Osteocyte (in vitro differentiated cells): ENCODE measurements at regions not wholly inside any gene's neighbourhood (a gene's known extent, or its start where the extent isn't known, plus 50 kb on each side); places are given as distances from the start of the nearest gene placed in this dataset.
A peak's percentile ranks its signal among the peaks of the same experiment; 100 is the strongest.

Experiments used
- DNase-seq: peaks from one replicate; pipeline ENCODE4 v3.0.0; 2021; ENCODE audit warnings: mixed read lengths; ENCODE audit not compliant: unreplicated experiment; ENCODE audit errors: extremely low spot score
- H3K27ac Mint-ChIP-seq: one replicate; pipeline ENCODE4 v1.8.0; 2021; ENCODE audit warnings: mild to moderate bottlenecking, mixed read lengths; ENCODE audit not compliant: unreplicated experiment
- H3K27me3 Mint-ChIP-seq: one replicate; pipeline ENCODE4 v1.8.0; 2021; ENCODE audit warnings: mixed read lengths; ENCODE audit not compliant: unreplicated experiment
- H3K36me3 Mint-ChIP-seq: one replicate; pipeline ENCODE4 v1.8.0; 2021; ENCODE audit warnings: mixed read lengths; ENCODE audit not compliant: unreplicated experiment
- H3K4me1 Mint-ChIP-seq: one replicate; pipeline ENCODE4 v1.8.0; 2021; ENCODE audit warnings: mixed read lengths; ENCODE audit not compliant: unreplicated experiment
- H3K4me3 Mint-ChIP-seq: one replicate; pipeline ENCODE4 v1.8.0; 2021; ENCODE audit warnings: mild to moderate bottlenecking, moderate library complexity, mixed read lengths; ENCODE audit not compliant: unreplicated experiment
- H3K9me3 Mint-ChIP-seq: one replicate; pipeline ENCODE4 v1.8.0; 2021; ENCODE audit warnings: mixed read lengths; ENCODE audit not compliant: unreplicated experiment
- TF ChIP-seq, protein P1 (sequence below): fragments of 200-600 bp; sonication (generic); IDR thresholded peaks from 2 replicates; pipeline ENCODE4 v1.5.0; 2021; ENCODE audit warnings: antibody characterized with exemption, mild to moderate bottlenecking, moderate library complexity

DNA sequence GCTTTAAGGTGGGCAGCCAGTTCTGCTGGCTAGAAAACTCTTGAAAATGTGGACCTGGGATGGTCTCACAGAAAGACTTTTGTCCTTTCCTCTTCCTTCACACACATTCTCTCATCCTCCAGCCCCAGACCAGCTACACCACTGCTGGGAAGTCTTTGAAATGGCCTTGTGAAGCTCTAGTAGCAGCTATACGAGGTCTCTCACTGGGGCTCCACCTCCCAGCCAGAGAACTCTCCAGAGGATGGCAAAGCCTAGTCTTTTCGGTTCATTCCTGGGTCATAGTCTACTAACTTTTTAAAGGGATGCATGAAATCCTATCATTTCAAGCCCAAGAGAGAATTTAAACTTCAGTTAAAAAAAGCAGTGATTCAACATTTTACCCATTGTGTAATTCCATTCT lies 133.9 kb upstream of the ERCC6L2 start:
- no peak overlapping the region for H3K4me3 Mint-ChIP-seq
- no peaks in the 10 kb centered on the region for H3K36me3 Mint-ChIP-seq
- no peak overlapping the region for H3K27ac Mint-ChIP-seq
- TF ChIP-seq, protein P1, sequence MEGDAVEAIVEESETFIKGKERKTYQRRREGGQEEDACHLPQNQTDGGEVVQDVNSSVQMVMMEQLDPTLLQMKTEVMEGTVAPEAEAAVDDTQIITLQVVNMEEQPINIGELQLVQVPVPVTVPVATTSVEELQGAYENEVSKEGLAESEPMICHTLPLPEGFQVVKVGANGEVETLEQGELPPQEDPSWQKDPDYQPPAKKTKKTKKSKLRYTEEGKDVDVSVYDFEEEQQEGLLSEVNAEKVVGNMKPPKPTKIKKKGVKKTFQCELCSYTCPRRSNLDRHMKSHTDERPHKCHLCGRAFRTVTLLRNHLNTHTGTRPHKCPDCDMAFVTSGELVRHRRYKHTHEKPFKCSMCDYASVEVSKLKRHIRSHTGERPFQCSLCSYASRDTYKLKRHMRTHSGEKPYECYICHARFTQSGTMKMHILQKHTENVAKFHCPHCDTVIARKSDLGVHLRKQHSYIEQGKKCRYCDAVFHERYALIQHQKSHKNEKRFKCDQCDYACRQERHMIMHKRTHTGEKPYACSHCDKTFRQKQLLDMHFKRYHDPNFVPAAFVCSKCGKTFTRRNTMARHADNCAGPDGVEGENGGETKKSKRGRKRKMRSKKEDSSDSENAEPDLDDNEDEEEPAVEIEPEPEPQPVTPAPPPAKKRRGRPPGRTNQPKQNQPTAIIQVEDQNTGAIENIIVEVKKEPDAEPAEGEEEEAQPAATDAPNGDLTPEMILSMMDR, result no peak
- no peaks in the 10 kb centered on the region for H3K9me3 Mint-ChIP-seq
- DNase-seq, result no peak
- H3K27me3 Mint-ChIP-seq, result peaks cover 12% of the 10 kb centered on the region
- peaks cover 2% of the 10 kb centered on the region for H3K4me1 Mint-ChIP-seq

DNA sequence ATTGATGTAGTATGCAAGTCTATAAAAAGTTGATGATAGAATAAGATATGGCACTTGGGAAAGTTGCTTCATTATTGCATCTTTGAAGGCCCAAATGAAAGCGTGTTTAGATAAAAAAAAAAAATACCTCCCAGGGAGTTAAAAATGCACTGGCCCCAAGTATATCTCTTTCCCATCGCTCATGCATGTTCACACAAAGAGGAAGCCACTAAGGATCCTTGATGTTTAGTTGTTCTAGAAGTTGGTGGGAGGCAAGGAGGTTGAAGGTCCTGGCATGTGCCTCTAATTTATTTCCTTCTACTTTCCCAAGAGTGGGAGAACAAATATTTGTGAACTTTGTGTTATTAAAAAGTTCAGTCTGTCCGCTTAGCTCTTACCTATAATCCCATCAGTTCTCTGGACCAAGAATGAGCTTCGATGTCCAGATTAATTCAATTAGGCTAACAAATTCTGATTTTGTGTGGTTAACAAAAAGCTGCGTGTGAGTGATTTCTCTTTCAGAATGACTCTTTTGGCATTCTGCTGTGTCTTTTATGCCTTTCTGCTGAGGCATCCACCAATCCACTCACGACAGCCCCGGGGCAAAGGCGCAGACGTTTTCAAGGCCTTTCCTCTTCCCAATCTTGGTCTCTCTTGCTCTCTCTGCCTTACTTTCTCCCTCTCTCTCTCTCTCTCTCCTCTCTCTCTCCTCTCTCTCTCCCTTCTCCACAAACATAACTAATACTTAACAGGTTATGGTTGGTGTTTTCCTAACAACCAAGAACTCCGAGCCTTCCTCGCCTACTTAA lies 135.1 kb upstream of the ERCC6L2 start:
- Mint-ChIP-seq H3K9me3 (no peaks in the 10 kb centered on the region), H3K27ac (no peak overlapping the region), H3K27me3 (peaks cover 17% of the 10 kb centered on the region), H3K36me3 (no peaks in the 10 kb centered on the region), H3K4me1 (peaks cover 2% of the 10 kb centered on the region), H3K4me3 (no peak overlapping the region)
- DNase-seq, result no peak
- TF ChIP-seq, protein P1, result no peak

GRCh38 chr9:95738438-95738837 lies 137.1 kb upstream of the ERCC6L2 start:
- H3K27me3 Mint-ChIP-seq, result peaks cover 22% of the 10 kb centered on the region
- no peak for DNase-seq
- H3K27ac Mint-ChIP-seq, result no peak overlapping the region
- no peaks in the 10 kb centered on the region for H3K9me3 Mint-ChIP-seq
- no peak overlapping the region for H3K4me3 Mint-ChIP-seq
- TF ChIP-seq, protein P1, result no peak
- H3K4me1 Mint-ChIP-seq, result peaks cover 2% of the 10 kb centered on the region
- no peaks in the 10 kb centered on the region for H3K36me3 Mint-ChIP-seq

- Mint-ChIP-seq H3K27me3 (peaks cover 21% of the 10 kb centered on the region), H3K4me3 (no peak overlapping the region), H3K4me1 (peaks cover 4% of the 10 kb centered on the region), H3K9me3 (no peaks in the 10 kb centered on the region), H3K27ac (no peak overlapping the region), H3K36me3 (no peaks in the 10 kb centered on the region)
- TF ChIP-seq, protein P1, result no peak
- DNase-seq, result no peak
Measured at GRCh38 chr9:95736891-95737522, 138.5 kb upstream of the ERCC6L2 start.

GRCh38 chr9:95736370-95736769 lies 139.1 kb upstream of the ERCC6L2 start:
- Mint-ChIP-seq H3K27ac (no peak overlapping the region), H3K9me3 (no peaks in the 10 kb centered on the region), H3K27me3 (peaks cover 22% of the 10 kb centered on the region), H3K4me1 (peaks cover 4% of the 10 kb centered on the region), H3K4me3 (no peak overlapping the region), H3K36me3 (no peaks in the 10 kb centered on the region)
- no peak for DNase-seq
- TF ChIP-seq, protein P1, result peak; percentile 48
